Upper lobe of right lung (tissue), 1 donor: ENCODE measurements at regions not wholly inside any gene's neighbourhood (a gene's known extent, or its start where the extent isn't known, plus 50 kb on each side); places are given as distances from the start of the nearest gene placed in this dataset.
"Not testable (repeated sequence)": the region's sequence is repeated elsewhere in the genome, so short reads cannot be mapped to it uniquely, and the experiment has no call there.

Experiments used
- ATAC-seq: fragments of 200-7000 bp; cut with Tn5 transposase; one replicate; pipeline ENCODE4 v1.9.1; 2020; ENCODE audit warnings: mild to moderate bottlenecking, moderate library complexity
- DNase-seq: peaks from one replicate; pipeline ENCODE4 v3.0.0-alpha.2; 2020
- H3K27ac ChIP-seq: fragments of 200-600 bp; one replicate; pipeline ENCODE4 v1.8.0; 2022
- H3K27me3 ChIP-seq: fragments of 200-600 bp; one replicate; pipeline ENCODE4 v1.8.0; 2022; ENCODE audit warnings: mild to moderate bottlenecking
- H3K36me3 ChIP-seq: fragments of 200-600 bp; one replicate; pipeline ENCODE4 v1.8.0; 2022
- H3K4me1 ChIP-seq: fragments of 200-600 bp; one replicate; pipeline ENCODE4 v1.8.0; 2022
- H3K4me3 ChIP-seq: fragments of 200-600 bp; one replicate; pipeline ENCODE4 v1.8.0; 2022; ENCODE audit warnings: mild to moderate bottlenecking
- H3K9me3 ChIP-seq: fragments of 200-600 bp; one replicate; pipeline ENCODE4 v1.8.0; 2022
- intact Hi-C: fragments of 100-400 bp; cut with DNase I; formaldehyde crosslinking; loops from one replicate; pipeline ENCODE4 v1.11.0; 2022
- TF ChIP-seq, protein P1 (sequence below): fragments of 200-600 bp; IDR thresholded peaks from one replicate; pipeline ENCODE4 v1.8.0; 2022; ENCODE audit warnings: antibody characterized with exemption
- donor health status: DM: no; HTN: yes; CAD: no; lungs with severe emphysema.

DNA sequence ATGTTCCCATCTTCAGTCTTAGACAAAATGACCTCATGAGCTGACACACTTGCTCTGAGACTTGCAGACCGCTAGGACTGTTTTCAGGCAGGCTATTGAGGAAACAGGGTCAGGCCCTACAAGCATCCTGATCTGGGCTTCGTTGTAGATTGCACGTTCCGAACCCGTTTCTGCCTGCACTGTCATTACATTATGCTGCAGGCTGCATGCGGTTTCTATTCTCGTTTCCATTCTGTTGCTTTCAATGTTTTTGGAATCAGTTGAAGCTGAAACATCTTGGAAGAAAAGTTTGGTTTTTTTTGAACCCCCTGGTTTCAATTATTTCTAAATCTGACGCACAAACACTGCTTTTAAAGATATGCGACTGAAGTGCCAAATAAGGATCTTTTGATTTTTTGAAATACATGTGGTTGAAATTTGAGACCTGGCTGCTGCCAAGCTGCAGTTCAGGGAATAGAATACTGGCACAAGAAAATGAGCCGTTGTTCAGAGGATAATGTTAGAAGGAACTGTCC lies 716.1 kb upstream of the INTU start:
- Histone ChIP-seq H3K27ac (no peak overlapping the region), H3K36me3 (no peaks in the 10 kb centered on the region), H3K9me3 (no peaks in the 10 kb centered on the region), H3K27me3 (no peaks in the 10 kb centered on the region), H3K4me3 (peak overlapping the region; percentile 1), H3K4me1 (peaks cover 5% of the 10 kb centered on the region)
- intact Hi-C loops = no loop called here
- ATAC-seq (no peak), DNase-seq (no peak)
- TF ChIP-seq, protein P1, sequence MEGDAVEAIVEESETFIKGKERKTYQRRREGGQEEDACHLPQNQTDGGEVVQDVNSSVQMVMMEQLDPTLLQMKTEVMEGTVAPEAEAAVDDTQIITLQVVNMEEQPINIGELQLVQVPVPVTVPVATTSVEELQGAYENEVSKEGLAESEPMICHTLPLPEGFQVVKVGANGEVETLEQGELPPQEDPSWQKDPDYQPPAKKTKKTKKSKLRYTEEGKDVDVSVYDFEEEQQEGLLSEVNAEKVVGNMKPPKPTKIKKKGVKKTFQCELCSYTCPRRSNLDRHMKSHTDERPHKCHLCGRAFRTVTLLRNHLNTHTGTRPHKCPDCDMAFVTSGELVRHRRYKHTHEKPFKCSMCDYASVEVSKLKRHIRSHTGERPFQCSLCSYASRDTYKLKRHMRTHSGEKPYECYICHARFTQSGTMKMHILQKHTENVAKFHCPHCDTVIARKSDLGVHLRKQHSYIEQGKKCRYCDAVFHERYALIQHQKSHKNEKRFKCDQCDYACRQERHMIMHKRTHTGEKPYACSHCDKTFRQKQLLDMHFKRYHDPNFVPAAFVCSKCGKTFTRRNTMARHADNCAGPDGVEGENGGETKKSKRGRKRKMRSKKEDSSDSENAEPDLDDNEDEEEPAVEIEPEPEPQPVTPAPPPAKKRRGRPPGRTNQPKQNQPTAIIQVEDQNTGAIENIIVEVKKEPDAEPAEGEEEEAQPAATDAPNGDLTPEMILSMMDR = no peak

DNA sequence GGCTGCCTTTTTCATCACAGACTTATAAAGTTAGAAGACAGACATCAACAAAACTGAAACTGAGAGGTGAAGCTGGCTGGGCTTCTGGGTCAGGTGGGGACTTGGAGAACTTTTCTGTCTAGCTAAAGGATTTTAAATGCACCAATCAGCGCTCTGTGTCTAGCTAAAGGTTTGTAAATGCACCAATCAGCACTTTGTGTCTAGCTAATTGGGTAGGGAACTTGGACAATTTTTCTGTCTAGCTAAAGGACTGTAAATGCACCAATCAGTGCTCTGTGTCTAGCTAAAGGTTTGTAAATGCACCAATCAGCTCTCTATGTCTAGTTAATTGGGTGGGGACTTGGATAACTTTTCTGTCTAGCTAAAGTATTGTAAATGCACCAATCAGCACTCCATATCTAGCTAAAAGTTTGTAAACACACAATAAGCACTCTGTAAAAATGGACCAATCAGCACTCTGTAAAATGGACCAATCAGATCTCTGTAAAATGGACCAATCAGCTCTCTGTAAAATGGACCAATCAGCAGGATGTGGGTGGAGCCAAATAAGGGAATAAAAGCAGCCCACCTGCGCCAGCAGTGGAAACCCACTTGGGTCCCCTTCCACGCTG lies 710.3 kb upstream of the INTU start:
- ATAC-seq, H3K9me3 ChIP-seq, H3K27ac ChIP-seq, DNase-seq, H3K4me3 ChIP-seq, H3K36me3 ChIP-seq, intact Hi-C loops, H3K27me3 ChIP-seq, H3K4me1 ChIP-seq: not testable (repeated sequence)

DNA sequence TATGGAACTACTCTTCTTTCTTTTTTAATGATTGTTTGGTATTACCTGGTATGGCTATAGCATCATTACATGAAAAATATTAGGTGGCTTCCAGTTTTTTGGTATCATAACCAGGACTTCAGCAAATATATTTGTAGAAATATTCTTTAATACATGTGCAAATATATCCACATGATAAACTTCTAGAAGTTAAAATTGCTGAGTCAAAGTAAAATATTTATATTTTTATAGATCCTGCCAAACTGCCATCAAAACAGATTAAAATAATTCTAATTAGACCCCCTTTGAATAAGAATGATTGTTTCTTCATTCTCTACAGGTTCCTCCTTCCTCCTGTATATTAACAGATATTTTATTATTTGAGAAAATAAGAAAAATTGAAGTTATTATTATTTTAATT lies 708.5 kb upstream of the INTU start:
- DNase-seq (no peak), ATAC-seq (no peak)
- intact Hi-C loops = no loop called here
- no peak overlapping the region for H3K4me3 ChIP-seq
- H3K9me3 ChIP-seq = no peaks in the 10 kb centered on the region
- H3K27ac ChIP-seq = no peak overlapping the region
- H3K27me3 ChIP-seq = no peaks in the 10 kb centered on the region
- no peaks in the 10 kb centered on the region for H3K4me1 ChIP-seq
- TF ChIP-seq, protein P1 = no peak
- H3K36me3 ChIP-seq = no peaks in the 10 kb centered on the region

DNA sequence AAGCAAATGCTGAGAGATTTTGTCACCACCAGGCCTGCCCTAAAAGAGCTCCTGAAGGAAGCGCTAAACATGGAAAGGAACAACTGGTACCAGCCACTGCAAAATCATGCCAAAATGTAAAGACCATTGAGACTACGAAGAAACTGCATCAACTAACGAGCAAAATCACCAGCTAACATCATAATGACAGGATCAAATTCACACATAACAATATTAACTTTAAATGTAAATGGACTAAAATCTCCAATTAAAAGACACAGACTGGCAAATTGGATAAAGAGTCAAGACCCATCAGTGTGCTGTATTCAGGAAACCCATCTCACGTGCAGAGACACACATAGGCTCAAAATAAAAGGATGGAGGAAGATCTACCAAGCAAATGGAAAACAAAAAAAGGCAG lies 702.7 kb upstream of the INTU start:
- ATAC-seq, H3K4me1 ChIP-seq, H3K27ac ChIP-seq, H3K27me3 ChIP-seq, DNase-seq, H3K4me3 ChIP-seq, H3K36me3 ChIP-seq, H3K9me3 ChIP-seq, intact Hi-C loops: not testable (repeated sequence)

DNA sequence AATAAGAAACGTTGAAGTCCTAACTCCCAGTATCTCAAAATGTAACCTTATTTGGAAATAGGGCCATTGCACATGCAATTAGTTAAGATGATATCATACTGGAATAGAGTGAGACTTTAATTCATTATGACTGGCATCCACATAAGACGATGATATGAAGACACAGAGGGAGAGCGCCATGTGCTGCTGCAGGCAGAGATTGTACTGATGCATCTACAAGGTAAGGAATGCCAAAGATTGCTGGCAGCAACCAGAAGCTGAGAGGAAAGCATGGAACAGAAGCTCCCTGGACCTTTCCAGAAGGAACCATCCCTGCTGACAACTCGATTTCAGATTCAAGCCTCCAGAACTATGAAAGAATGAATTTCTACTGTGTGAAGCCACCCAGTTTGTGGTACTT lies 697.0 kb upstream of the INTU start:
- H3K36me3 ChIP-seq = no peaks in the 10 kb centered on the region
- no peak for ATAC-seq
- H3K27me3 ChIP-seq = no peaks in the 10 kb centered on the region
- H3K27ac ChIP-seq = no peak overlapping the region
- no peaks in the 10 kb centered on the region for H3K4me1 ChIP-seq
- TF ChIP-seq, protein P1 = no peak
- intact Hi-C loops = no loop called here
- no peaks in the 10 kb centered on the region for H3K9me3 ChIP-seq
- no peak overlapping the region for H3K4me3 ChIP-seq
- no peak for DNase-seq

DNA sequence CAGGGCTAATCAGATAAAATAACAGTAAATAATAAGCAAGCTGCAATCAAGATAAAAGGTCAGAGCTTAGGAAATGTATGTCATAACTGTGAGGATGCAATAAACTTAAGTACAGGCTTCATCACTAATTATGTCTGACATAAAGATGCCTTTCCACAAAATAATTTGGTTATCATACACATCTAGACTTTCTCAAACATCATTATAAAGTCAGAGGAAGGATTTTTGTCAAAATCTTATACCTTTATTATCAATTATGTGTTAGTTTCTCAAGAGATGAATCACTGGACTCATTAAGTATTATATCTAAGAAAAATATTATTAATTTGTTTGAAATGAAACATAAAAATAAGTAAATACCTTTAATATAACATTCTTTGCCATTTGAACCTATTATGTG lies 695.4 kb upstream of the INTU start:
- TF ChIP-seq, protein P1 = no peak
- Histone ChIP-seq H3K9me3 (no peaks in the 10 kb centered on the region), H3K36me3 (no peaks in the 10 kb centered on the region), H3K4me3 (no peak overlapping the region), H3K27ac (no peak overlapping the region), H3K27me3 (no peaks in the 10 kb centered on the region), H3K4me1 (no peaks in the 10 kb centered on the region)
- intact Hi-C loops = no loop called here
- no peak for ATAC-seq
- no peak for DNase-seq
